PC-9 (cell line): ENCODE measurements at regions not wholly inside any gene's neighbourhood (a gene's known extent, or its start where the extent isn't known, plus 50 kb on each side); places are given as distances from the start of the nearest gene placed in this dataset.

Experiments used
- CTCF ChIP-seq: fragments of 200-600 bp; sonication (generic); conservative IDR thresholded peaks from 2 replicates; pipeline ENCODE4 v1.6.1; 2017; ENCODE audit warnings: mixed run types, antibody characterized with exemption, mild to moderate bottlenecking, moderate library complexity
- EZH2 ChIP-seq: fragments of 200-600 bp; sonication (generic); IDR thresholded peaks from 2 replicates; pipeline ENCODE4 v1.8.0; 2017; ENCODE audit warnings: antibody characterized with exemption, low read depth

- TF ChIP-seq CTCF = no peak
- TF ChIP-seq EZH2 = no peak
These were observed 271.7 kb downstream of the RFPL4B start for GRCh38 chr6:112618849-112619248.
